ENCODE measurements at regions not wholly inside any gene's neighbourhood (a gene's known extent, or its start where the extent isn't known, plus 50 kb on each side); places are given as distances from the start of the nearest gene placed in this dataset.

DNA sequence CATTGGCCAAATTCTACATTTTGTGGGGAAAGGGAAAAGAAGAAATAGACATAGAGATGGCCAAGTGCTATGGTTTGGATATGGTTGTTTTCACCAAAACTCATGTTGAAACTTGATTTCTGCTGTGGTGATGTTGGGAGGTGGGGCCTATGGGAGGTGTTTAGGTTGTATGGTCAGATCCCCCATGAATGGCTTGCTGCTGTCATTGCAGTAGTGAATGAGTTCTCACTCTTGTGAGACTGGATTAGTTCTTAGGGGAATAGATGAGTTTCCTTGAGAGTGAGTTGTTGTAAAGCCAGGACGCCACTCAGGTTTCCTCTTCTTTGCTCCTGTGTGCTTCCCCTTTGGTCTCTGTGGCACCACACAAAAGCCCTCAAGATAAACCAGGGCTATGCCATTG, 242.6 kb upstream of the RFC3 start:
- WGBS, 2 donors = 67 to 85% methylated on average over 1 of the region's 1 CpG
- Histone ChIP-seq H3K9me3 (ENCODE audit: control insufficient read depth in 4 of 4, insufficient read depth in 3 of 4, low read length in 3 of 4) (no peaks in the 10 kb centered on the region), H3K4me3 (no peak overlapping the region), H3K27me3 (ENCODE audit: control insufficient read depth in 3 of 3, insufficient read depth in 3 of 3, low read length in 2 of 3) (no peaks in the 10 kb centered on the region), H3K4me1 (ENCODE audit: control insufficient read depth in 5 of 5, insufficient read depth in 5 of 5, low read length in 5 of 5) (peaks cover 0 to 11% (median 0%) of the 10 kb centered on the region in 5 donors), H3K9ac (ENCODE audit: insufficient read depth in 1 of 2, low read length in 2 of 2) (no peak overlapping the region), H3K36me3 (ENCODE audit: control insufficient read depth in 4 of 4, insufficient read depth in 4 of 4, low read length in 4 of 4) (no peaks in the 10 kb centered on the region), H3K27ac (ENCODE audit: low read depth in 1 of 2, low read length in 1 of 2) (no peak overlapping the region)
- TF ChIP-seq, protein P1, sequence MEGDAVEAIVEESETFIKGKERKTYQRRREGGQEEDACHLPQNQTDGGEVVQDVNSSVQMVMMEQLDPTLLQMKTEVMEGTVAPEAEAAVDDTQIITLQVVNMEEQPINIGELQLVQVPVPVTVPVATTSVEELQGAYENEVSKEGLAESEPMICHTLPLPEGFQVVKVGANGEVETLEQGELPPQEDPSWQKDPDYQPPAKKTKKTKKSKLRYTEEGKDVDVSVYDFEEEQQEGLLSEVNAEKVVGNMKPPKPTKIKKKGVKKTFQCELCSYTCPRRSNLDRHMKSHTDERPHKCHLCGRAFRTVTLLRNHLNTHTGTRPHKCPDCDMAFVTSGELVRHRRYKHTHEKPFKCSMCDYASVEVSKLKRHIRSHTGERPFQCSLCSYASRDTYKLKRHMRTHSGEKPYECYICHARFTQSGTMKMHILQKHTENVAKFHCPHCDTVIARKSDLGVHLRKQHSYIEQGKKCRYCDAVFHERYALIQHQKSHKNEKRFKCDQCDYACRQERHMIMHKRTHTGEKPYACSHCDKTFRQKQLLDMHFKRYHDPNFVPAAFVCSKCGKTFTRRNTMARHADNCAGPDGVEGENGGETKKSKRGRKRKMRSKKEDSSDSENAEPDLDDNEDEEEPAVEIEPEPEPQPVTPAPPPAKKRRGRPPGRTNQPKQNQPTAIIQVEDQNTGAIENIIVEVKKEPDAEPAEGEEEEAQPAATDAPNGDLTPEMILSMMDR (IDR thresholded peaks at IDR 0.05; ENCODE audit: control extremely low read depth, extremely low read depth) = no peak
- ATAC-seq (ENCODE audit: insufficient read depth, low FRiP score) (no peak), DNase-seq (no peak)

DNA sequence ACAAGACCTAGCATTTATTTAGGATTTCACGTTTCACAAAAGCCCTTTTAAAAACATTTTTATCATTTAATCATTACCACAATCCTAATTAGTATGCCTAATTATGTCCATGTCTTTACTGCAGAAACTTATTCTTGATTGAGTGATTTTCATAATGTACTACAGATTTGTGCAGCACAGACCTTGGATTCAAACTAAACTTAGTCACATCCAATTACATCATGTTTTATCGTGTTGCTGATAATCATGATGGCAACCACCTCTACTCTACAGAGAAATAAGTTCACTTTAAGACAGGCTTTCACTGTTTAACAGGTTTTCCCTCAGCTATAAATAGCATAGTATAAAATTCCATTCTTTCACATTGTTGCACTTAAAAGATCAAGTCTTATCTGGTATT, 240.9 kb upstream of the RFC3 start:
- TF ChIP-seq, protein P1 (IDR thresholded peaks at IDR 0.05; ENCODE audit: control extremely low read depth, extremely low read depth) = no peak
- ATAC-seq (ENCODE audit: insufficient read depth, low FRiP score) (no peak), DNase-seq (peak in 2 of 3 donors; percentile 33 to 47)
- Histone ChIP-seq H3K36me3 (ENCODE audit: control insufficient read depth in 4 of 4, insufficient read depth in 4 of 4, low read length in 4 of 4) (no peaks in the 10 kb centered on the region), H3K4me3 (no peak overlapping the region), H3K9me3 (ENCODE audit: control insufficient read depth in 4 of 4, insufficient read depth in 3 of 4, low read length in 3 of 4) (no peaks in the 10 kb centered on the region), H3K4me1 (ENCODE audit: control insufficient read depth in 5 of 5, insufficient read depth in 5 of 5, low read length in 5 of 5) (peaks cover 0 to 11% (median 0%) of the 10 kb centered on the region in 5 donors), H3K9ac (ENCODE audit: insufficient read depth in 1 of 2, low read length in 2 of 2) (no peak overlapping the region), H3K27me3 (ENCODE audit: control insufficient read depth in 3 of 3, insufficient read depth in 3 of 3, low read length in 2 of 3) (no peaks in the 10 kb centered on the region), H3K27ac (ENCODE audit: low read depth in 1 of 2, low read length in 1 of 2) (no peak overlapping the region)
- WGBS, 2 donors = 56 to 75% methylated on average over 2 of the region's 2 CpGs

DNA sequence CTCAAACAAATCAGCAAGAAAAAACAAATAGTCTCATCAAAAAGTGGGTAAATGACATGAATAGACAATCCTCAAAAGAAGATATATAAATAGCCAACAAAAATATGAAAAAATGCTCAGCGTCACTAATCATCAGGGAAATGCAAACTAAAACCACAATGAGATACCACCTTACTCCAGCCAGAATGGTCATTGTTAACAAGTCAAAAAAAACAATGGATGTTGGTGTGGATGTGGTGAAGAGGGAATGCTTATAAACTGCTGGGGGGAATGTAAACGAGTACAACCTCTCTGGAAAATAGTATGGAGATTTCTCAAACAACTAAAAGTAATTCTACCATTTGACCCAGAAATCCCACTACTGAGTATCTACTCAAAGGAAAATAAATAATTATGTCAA, 239.2 kb upstream of the RFC3 start:
- Histone ChIP-seq H3K27ac (ENCODE audit: low read depth in 1 of 2, low read length in 1 of 2) (no peak overlapping the region), H3K27me3 (ENCODE audit: control insufficient read depth in 3 of 3, insufficient read depth in 3 of 3, low read length in 2 of 3) (no peaks in the 10 kb centered on the region), H3K4me3 (no peak overlapping the region), H3K9ac (ENCODE audit: insufficient read depth in 1 of 2, low read length in 2 of 2) (no peak overlapping the region), H3K4me1 (ENCODE audit: control insufficient read depth in 5 of 5, insufficient read depth in 5 of 5, low read length in 5 of 5) (peaks cover 0 to 11% (median 0%) of the 10 kb centered on the region in 5 donors), H3K36me3 (ENCODE audit: control insufficient read depth in 4 of 4, insufficient read depth in 4 of 4, low read length in 4 of 4) (no peaks in the 10 kb centered on the region), H3K9me3 (ENCODE audit: control insufficient read depth in 4 of 4, insufficient read depth in 3 of 4, low read length in 3 of 4) (no peaks in the 10 kb centered on the region)
- DNase-seq = no peak
- ATAC-seq (ENCODE audit: insufficient read depth, low FRiP score) = no peak
- TF ChIP-seq, protein P1 (IDR thresholded peaks at IDR 0.05; ENCODE audit: control extremely low read depth, extremely low read depth) = no peak
- WGBS, 2 donors = 84 to 91% methylated on average over 2 of the region's 2 CpGs

DNA sequence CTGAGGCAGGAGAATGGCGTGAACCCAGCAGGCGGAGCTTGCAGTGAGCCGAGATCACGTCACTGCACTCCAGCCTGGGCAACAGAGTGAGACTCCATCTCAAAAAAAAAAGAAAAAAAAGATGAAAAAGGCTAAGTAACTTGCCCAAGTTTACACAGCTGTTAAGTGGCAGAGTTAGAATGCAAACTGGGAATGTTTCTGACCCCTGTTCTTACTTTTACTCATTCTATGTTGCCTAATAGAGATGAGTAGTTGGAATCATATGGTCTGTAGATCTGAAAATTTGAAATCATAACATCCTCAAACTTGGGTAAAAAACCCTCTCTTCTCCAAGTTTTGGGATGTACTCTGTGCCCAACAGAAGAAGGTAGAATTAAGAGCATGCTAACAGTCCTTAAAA, 235.8 kb upstream of the RFC3 start:
- Histone ChIP-seq H3K27me3 (ENCODE audit: control insufficient read depth in 3 of 3, insufficient read depth in 3 of 3, low read length in 2 of 3) (no peaks in the 10 kb centered on the region), H3K9ac (ENCODE audit: insufficient read depth in 1 of 2, low read length in 2 of 2) (no peak overlapping the region), H3K4me1 (ENCODE audit: control insufficient read depth in 5 of 5, insufficient read depth in 5 of 5, low read length in 5 of 5) (peaks cover 0 to 2% (median 0%) of the 10 kb centered on the region in 5 donors), H3K4me3 (no peak overlapping the region), H3K36me3 (ENCODE audit: control insufficient read depth in 4 of 4, insufficient read depth in 4 of 4, low read length in 4 of 4) (no peaks in the 10 kb centered on the region), H3K27ac (ENCODE audit: low read depth in 1 of 2, low read length in 1 of 2) (no peak overlapping the region), H3K9me3 (ENCODE audit: control insufficient read depth in 4 of 4, insufficient read depth in 3 of 4, low read length in 3 of 4) (no peaks in the 10 kb centered on the region)
- no peak for ATAC-seq (ENCODE audit: insufficient read depth, low FRiP score)
- WGBS, 2 donors = 91 to 92% methylated on average over 4 of the region's 4 CpGs
- TF ChIP-seq, protein P1 (IDR thresholded peaks at IDR 0.05; ENCODE audit: control extremely low read depth, extremely low read depth) = no peak
- no peak for DNase-seq

All from lung (tissue), 11 donors.